ENCODE measurements at regions not wholly inside any gene's neighbourhood (a gene's known extent, or its start where the extent isn't known, plus 50 kb on each side); places are given as distances from the start of the nearest gene placed in this dataset.
"Not testable (repeated sequence)": the region's sequence is repeated elsewhere in the genome, so short reads cannot be mapped to it uniquely, and the experiment has no call there.

DNA sequence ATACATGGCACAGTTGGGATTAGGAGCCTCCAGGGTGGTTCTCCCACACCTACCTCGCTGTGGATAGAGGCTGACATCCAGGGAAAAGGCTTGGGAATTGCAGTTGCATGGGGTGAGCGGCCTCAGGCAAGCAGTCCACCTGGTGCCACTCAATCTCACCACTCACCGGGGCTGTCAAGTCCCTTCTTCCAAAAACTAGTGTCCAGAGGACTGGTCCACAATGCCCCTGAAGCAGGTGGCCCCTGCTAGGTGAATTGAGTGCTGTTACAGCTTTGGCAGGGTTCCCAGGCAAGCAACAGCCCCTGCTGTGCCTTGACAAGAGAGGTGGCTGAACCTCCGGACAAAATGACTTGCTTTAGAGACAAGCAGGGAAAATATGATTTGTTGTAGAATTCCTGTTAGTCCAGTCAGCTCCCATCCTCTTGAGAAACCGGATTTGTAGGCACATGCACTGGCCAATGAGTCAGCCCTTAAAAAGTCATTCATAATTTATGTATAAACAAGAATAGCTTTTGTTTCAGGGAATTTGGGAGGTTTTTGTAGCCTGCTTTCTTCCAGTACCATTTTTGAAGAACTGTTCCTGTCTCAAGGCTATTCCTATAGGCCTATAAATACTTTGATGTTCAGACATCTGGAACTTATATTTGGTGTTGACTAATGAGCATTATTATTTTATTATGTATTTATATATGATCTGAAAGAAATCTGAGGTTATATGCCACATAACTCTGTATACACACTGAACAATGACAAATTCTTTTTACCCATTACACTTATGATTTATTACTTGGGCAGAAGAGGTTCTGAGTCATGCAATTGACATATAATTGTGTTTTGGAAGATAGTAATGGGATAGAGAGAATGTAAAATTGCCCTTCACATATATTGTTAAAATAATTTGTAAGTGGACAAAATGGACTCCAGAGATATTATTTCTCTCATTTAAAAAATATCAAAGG is 411.1 kb downstream of the ACTL7B start:
- DNase-seq (ENCODE audit: low spot score), result no peak

DNA sequence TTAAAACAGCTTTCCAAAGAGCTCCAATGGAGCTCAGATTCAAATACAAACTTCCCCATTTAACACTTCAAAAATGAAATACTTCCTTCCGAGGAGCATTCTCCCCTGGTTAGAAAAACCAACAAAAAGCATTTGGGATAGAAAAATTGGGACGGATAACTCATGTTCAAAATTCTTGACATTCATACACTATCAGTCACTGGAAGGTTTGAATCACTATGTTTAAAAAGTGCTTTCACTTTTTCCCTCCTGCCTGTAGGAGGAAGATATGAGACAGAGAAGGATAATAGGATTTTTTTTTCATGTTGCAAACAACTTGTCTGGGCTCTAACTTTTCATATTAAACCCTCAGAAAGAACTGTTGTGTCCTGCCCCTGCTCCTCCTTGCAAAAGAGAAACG is 412.0 kb downstream of the ACTL7B start:
- DNase-seq (ENCODE audit: low spot score), result no peak

DNA sequence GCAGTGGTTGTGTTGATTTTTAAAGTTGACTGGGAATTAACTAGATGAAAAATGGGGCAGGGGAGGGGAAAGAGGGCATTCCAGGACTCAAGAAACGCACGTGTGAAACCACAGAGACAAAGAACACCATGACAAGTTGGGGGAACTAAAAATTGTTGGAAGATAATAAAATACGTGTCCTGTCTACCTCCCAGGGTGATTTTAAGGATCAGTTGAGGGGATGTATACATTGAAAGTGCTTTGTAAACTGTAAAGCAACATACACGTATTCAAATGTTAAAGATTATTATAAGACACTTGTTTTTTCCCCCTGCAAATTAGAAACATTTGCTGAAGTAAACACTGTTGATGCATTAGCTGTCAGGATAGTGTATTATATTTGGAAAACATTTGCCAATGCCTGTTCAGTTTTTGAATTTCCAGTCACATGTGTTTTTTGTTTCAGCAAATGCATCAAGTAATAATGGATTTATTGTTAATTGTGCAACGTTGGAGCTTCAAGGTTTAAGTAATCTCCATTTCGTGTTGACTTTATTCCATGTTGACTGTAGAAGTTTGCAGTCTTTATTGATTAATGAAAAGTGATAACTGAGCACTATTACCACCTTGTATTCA is 412.7 kb downstream of the ACTL7B start:
- DNase-seq (ENCODE audit: low spot score), result no peak

DNA sequence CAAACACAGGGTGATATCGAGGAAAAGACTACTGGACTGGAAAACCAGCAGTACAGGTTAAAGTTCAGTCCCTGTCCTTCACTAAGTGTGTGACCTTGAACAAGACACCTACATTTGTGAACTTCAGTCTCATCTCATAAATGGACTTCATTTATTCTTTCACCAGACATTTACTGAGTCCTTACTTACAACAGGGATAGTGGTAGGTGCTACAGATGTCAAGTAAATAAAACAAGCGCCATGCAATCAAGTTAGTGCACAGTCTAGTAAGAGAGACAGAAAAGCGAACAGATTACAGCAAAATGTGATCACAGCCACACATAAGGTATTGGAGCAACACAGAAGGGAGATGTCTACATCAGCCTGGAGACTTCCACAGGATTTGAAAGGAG is 413.2 kb downstream of the ACTL7B start:
- DNase-seq (ENCODE audit: low spot score), result no peak

GRCh38 chr9:108441726-108442125 is 414.1 kb downstream of the ACTL7B start:
- DNase-seq (ENCODE audit: low spot score), result no peak

- DNase-seq (ENCODE audit: low spot score), result no peak
Measured at GRCh38 chr9:108441251-108441650, 414.5 kb downstream of the ACTL7B start.

GRCh38 chr9:108439947-108440346 is 415.8 kb downstream of the ACTL7B start:
- DNase-seq (ENCODE audit: low spot score), result no peak

- no peak for DNase-seq (ENCODE audit: low spot score)
Measured at GRCh38 chr9:108437656-108438055, 418.1 kb downstream of the ACTL7B start.

DNA sequence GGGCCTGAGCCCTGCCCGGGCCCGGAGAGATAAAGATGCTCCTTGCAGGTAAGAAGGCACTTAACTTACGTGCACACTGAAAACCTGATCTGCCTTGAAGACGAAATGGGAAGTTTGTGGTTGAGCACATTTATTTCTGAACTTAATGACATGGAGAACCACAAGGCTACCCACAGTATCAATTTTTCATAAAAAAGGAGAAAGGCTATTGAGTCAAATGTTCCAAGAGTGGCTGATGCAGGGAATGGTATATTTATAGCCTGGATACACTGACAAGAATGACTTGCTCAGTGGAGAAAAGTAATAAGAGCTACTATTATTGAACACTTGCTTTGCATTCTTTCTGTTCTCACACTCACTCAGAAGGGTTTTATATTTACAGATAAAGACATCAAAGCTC is 419.3 kb downstream of the ACTL7B start:
- no peak for DNase-seq (ENCODE audit: low spot score)

DNA sequence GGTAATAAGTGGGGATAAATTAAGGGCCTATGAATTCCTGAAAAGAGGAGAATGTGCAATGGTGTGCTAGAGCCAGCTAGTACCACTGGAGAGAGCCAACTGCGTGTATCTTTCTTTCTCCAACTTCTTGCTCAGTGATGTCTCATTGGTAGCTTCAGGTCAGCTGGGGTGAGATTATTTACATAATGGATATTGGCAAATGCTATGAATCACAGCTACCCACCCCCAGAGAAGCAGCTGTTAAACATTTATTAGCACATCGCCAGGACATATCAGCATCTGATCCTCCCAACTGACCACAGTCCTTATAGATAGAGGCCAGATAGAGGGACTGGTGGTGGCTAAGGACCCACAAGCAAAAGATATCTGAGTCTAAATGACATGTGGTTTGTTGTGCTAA is 421.3 kb downstream of the ACTL7B start:
- DNase-seq (ENCODE audit: low spot score), result no peak

GRCh38 chr9:108434036-108434435 is 421.8 kb downstream of the ACTL7B start:
- DNase-seq (ENCODE audit: low spot score), result no peak

DNA sequence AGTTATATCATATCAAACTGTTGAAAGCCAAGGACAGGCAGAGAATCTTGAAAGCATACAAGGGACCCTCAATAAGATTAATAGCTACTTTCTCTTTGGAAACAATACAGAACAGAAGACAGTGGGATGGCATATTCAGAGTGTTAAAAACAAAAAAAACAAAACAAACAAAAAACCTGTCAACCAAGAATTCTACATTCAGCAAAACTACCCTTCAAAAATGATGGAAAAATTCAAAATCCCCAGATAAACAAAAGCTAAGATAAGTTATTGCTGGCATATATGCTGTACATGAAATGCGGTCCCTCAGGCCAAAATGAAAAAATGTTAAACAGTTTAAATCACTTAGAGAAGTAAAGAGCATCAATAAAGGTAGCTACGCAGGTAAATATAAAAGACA is 425.1 kb downstream of the ACTL7B start:
- no peak for DNase-seq (ENCODE audit: low spot score)

- no peak for DNase-seq (ENCODE audit: low spot score)
Measured at GRCh38 chr9:108427751-108428150, 428.0 kb downstream of the ACTL7B start.

- not testable (repeated sequence) for DNase-seq (ENCODE audit: low spot score)
Measured at GRCh38 chr9:108426421-108426940, 429.3 kb downstream of the ACTL7B start.

GRCh38 chr9:108423433-108423832 is 432.4 kb downstream of the ACTL7B start:
- DNase-seq (ENCODE audit: low spot score), result no peak

DNA sequence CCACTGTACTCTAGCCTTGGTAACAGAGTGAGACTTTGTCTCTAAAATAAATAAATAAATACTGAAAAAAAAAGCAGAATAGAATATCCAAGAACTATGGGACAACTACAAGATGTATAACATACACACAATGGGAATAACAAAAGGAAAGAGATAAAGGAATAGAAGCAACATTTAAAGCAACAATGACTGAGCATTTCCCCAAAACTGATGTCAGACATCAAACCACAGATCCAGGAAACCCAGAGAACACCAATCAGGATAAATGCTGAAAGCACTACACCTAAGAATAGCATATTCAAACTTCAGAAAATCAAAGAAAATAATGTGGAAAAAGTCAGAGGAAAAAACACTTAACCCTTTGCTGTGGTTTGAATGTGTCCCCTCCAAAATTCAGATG is 436.4 kb downstream of the ACTL7B start:
- DNase-seq (ENCODE audit: low spot score), result no peak

- no peak for DNase-seq (ENCODE audit: low spot score)
Measured at GRCh38 chr9:108417726-108418125, 438.1 kb downstream of the ACTL7B start.

DNA sequence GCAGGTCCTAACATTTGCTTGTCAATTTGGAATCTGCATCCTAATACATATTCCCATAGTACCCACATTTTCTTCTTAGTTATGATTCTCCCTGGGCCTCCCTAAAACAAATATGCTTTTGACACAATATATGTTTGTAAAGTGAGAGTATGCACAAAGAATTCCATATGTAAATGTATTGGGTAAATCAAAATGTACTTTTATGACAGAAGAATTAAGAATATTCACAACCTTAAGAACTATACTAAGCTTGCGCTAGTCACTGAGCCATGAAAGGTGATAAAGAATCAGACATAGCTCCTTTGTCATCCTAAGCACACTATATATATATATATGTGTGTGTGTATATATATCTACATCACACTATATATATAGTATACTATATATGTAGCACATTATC is 438.5 kb downstream of the ACTL7B start:
- no peak for DNase-seq (ENCODE audit: low spot score)

DNA sequence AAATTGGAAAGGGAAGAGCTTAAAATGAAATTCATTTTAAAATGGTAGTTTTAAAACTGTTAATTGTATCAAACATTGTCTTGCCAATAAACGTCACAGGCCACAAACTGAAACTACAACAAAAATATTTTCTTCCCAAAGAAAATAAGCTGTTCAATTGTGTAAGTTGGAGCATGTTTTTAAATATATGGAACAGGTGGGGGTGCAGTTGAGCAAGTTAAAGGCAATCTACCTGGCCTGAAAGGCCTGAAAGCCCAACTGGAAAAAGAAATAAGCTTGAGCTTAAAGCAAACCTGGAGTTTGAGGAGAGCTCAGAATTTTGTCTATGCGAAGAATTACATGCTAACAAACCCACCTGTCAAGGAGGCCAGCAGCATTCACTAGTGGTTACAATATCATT is 439.5 kb downstream of the ACTL7B start:
- no peak for DNase-seq (ENCODE audit: low spot score)

DNA sequence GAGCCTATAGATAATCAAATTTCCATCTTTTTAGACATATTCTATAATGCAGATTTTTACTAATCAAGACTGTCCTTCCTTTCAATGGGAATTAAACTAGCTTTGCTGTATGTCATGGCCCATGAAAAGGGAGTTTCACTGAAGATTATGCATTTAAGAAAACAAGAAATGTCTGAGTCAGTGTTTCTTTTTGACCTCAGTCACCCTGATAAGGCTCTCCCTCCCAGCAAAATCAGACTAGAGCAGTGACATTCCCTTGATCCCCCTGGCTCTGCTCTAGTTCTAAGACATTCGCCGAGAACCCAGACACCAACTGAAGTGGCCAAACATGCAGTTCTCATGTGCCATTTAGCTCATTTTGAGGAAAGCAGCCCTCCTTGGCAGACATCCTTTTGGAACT is 442.0 kb downstream of the ACTL7B start:
- DNase-seq (ENCODE audit: low spot score), result no peak

DNA sequence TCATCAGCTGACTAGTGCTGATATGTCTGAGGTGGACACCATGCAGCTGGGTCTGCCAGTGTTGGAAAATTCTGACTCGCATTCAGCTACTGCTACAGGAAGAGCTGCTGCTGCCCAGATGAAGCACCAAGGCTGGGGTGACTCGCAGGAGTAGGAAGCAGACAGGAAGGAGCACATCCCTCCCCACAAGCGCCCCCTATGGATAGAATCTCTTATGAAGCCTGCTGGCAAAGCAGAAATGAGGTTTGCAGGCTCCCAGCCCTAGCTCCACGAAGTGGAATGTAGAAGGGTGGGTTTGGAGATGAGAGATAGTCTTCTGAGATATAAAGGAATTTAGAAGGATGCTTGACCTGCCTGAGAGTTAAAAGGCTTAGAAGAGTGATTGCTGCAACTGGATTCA is 443.0 kb downstream of the ACTL7B start:
- no peak for DNase-seq (ENCODE audit: low spot score)

- DNase-seq (ENCODE audit: low spot score), result no peak
Measured at GRCh38 chr9:108411632-108412031, 444.2 kb downstream of the ACTL7B start.

DNA sequence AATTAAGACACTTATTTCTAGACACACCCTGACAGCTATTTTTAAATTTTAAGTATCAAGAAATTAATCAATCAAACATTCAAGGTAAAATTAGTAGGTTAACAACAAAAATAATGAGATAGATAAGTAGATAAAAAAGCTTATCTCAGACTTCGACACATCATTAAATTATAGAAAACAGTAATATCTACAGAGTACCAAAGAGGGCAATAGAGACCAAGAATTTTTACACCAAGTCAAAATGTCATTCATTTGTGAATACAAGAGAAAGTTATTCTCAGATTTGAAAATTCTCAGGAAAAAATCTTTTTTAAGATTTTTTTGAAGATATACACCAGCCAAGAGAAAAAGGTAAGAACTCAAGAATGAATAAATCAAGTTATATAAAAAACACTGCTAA is 445.6 kb downstream of the ACTL7B start:
- DNase-seq (ENCODE audit: low spot score), result no peak
